Activated naive CD4-positive, alpha-beta T cell treated with anti-CD3 and anti-CD28 coated beads for 36 hours (primary cell): ENCODE measurements at regions not wholly inside any gene's neighbourhood (a gene's known extent, or its start where the extent isn't known, plus 50 kb on each side); places are given as distances from the start of the nearest gene placed in this dataset.
"Not testable (repeated sequence)": the region's sequence is repeated elsewhere in the genome, so short reads cannot be mapped to it uniquely, and the experiment has no call there.

Experiments used
- CTCF ChIA-PET: fragments of 350-600 bp; sonication (Branson Sonifier 250); formaldehyde crosslinking; loops from one replicate; lab custom pipeline; 2021; ENCODE audit warnings: antibody characterized with exemption; lab: Charles Lee
- DNase-seq: peaks from one replicate; pipeline ENCODE4 v3.0.0-alpha.2; 2020
- H3K27ac Mint-ChIP-seq: one replicate; pipeline ENCODE4 v1.8.0; 2021; ENCODE audit warnings: mild to moderate bottlenecking, mixed read lengths
- H3K27me3 Mint-ChIP-seq: one replicate; pipeline ENCODE4 v1.8.0; 2021; ENCODE audit warnings: low read depth, mixed read lengths
- H3K36me3 Mint-ChIP-seq: one replicate; pipeline ENCODE4 v1.8.0; 2021; ENCODE audit warnings: low read depth, mixed read lengths
- H3K4me1 Mint-ChIP-seq: one replicate; pipeline ENCODE4 v1.8.0; 2021; ENCODE audit warnings: low read depth, mixed read lengths
- H3K4me3 Mint-ChIP-seq: one replicate; pipeline ENCODE4 v1.8.0; 2021; ENCODE audit warnings: mild to moderate bottlenecking, moderate library complexity, mixed read lengths
- H3K9me3 Mint-ChIP-seq: one replicate; pipeline ENCODE4 v1.8.0; 2021; ENCODE audit warnings: mixed read lengths
- intact Hi-C: fragments of 100-400 bp; cut with micrococcal nuclease; formaldehyde crosslinking; loops from one replicate; pipeline ENCODE4 v1.15.1; 2023

GRCh38 chr2:238512247-238512867 lies 85.6 kb downstream of the ASB1 start:
- intact Hi-C loops = loop anchor here (2.0 kb wide), 1 partner anchor 272 kb away; no protein-coding TSS in a partner anchor
- Mint-ChIP-seq H3K9me3 (peaks cover 16% of the 10 kb centered on the region), H3K4me1 (no peaks in the 10 kb centered on the region), H3K27me3 (no peaks in the 10 kb centered on the region), H3K36me3 (peaks cover 5% of the 10 kb centered on the region), H3K27ac (no peak overlapping the region), H3K4me3 (no peak overlapping the region)
- CTCF ChIA-PET = interaction anchor here (2.0 kb wide), 1 partner anchor 12 kb away, joined by 6 read pairs; no protein-coding TSS in a partner anchor
- DNase-seq = no peak

- peak; percentile 58 for DNase-seq
- peaks cover 22% of the 10 kb centered on the region for H3K9me3 Mint-ChIP-seq
- H3K27me3 Mint-ChIP-seq = no peaks in the 10 kb centered on the region
- intact Hi-C loops = loop anchor here (2.0 kb wide), 1 partner anchor 271 kb away; no protein-coding TSS in a partner anchor
- no peak overlapping the region for H3K27ac Mint-ChIP-seq
- peaks cover 8% of the 10 kb centered on the region for H3K36me3 Mint-ChIP-seq
- no peaks in the 10 kb centered on the region for H3K4me1 Mint-ChIP-seq
- no peak overlapping the region for H3K4me3 Mint-ChIP-seq
- CTCF ChIA-PET = interaction anchor here (0.7 to 2.0 kb wide), 8 partner anchors 9 to 183 kb away, joined by 3 to 6 read pairs (median 4); no protein-coding TSS in a partner anchor
Measured at GRCh38 chr2:238513346-238513745, 86.6 kb downstream of the ASB1 start.

GRCh38 chr2:238514024-238514423 lies 87.3 kb downstream of the ASB1 start:
- H3K36me3 Mint-ChIP-seq, DNase-seq, H3K4me3 Mint-ChIP-seq, H3K4me1 Mint-ChIP-seq, H3K27me3 Mint-ChIP-seq, intact Hi-C loops, H3K27ac Mint-ChIP-seq: not testable (repeated sequence)
- peaks cover 22% of the 10 kb centered on the region for H3K9me3 Mint-ChIP-seq
- CTCF ChIA-PET = interaction anchor here (0.9 to 2.0 kb wide), 7 partner anchors 9 to 58 kb away, joined by 3 to 6 read pairs (median 4); no protein-coding TSS in a partner anchor

- H3K27me3 Mint-ChIP-seq = no peaks in the 10 kb centered on the region
- peaks cover 22% of the 10 kb centered on the region for H3K9me3 Mint-ChIP-seq
- intact Hi-C loops = no loop called here
- DNase-seq = no peak
- no peak overlapping the region for H3K4me3 Mint-ChIP-seq
- no peaks in the 10 kb centered on the region for H3K4me1 Mint-ChIP-seq
- no peak overlapping the region for H3K27ac Mint-ChIP-seq
- peaks cover 8% of the 10 kb centered on the region for H3K36me3 Mint-ChIP-seq
- CTCF ChIA-PET = interaction anchor here (0.5 kb wide), 1 partner anchor 51 kb away, joined by 4 read pairs; no protein-coding TSS in a partner anchor
Measured at GRCh38 chr2:238515377-238515776, 88.7 kb downstream of the ASB1 start.

DNA sequence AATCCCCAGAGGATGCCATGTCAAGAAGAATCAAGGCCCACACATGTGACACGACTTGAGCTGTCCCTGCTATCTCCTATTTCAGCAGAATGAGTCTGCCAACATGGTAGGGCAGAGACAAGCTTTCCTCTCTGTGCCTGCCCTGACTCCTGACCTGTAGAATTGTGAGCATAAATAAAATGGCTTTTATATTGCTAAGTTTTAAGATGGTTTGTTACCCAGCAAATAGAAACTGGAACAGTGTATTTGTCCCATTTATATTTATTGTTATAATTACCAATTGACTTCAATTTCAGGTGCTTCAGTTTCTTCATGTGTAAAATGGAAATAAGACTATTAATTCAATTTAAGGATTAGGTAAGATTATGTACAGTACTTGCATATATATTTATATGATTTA lies 90.5 kb downstream of the ASB1 start:
- H3K4me3 Mint-ChIP-seq = no peak overlapping the region
- intact Hi-C loops = no loop called here
- no peak overlapping the region for H3K27ac Mint-ChIP-seq
- H3K4me1 Mint-ChIP-seq = no peaks in the 10 kb centered on the region
- no peak for DNase-seq
- H3K36me3 Mint-ChIP-seq = peaks cover 8% of the 10 kb centered on the region
- H3K9me3 Mint-ChIP-seq = peaks cover 22% of the 10 kb centered on the region
- CTCF ChIA-PET = no interaction called here
- H3K27me3 Mint-ChIP-seq = no peaks in the 10 kb centered on the region

DNA sequence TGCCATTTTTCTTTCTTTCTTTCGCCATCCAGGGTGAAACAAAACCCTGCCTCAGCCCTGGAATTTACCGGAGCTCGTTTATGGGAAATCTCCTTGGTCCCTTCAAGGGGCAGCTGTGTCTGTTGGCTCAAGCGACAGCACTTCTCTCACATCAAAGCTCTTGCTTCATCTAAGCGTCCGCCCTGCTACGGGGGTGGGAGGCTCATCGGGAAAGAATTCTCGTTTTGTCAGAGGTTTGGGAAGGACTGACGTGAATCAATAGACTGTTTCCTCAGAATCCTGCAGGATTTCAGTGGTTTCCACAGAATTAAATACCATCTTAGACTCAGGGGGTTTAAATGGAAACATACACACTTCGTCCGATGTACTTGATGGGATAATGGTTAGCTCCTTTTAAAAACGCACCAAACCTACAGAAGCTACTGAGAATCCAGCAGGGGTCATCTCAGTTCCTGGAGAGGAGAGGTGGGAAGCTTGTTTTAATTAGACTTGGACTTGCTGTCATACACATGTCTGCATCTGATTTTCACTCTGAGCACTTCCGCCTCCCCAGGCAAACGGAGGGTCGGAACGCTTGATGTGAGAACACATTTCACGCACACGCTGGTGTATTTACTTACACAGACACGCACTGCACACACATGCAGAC lies 91.6 kb downstream of the ASB1 start:
- H3K9me3 Mint-ChIP-seq = peaks cover 22% of the 10 kb centered on the region
- no peak for DNase-seq
- intact Hi-C loops = no loop called here
- CTCF ChIA-PET = interaction anchor here (1.5 kb wide), 1 partner anchor 266 kb away, joined by 3 read pairs; no protein-coding TSS in a partner anchor
- H3K4me3 Mint-ChIP-seq = no peak overlapping the region
- no peaks in the 10 kb centered on the region for H3K4me1 Mint-ChIP-seq
- H3K27me3 Mint-ChIP-seq = no peaks in the 10 kb centered on the region
- no peak overlapping the region for H3K27ac Mint-ChIP-seq
- H3K36me3 Mint-ChIP-seq = peaks cover 8% of the 10 kb centered on the region

DNA sequence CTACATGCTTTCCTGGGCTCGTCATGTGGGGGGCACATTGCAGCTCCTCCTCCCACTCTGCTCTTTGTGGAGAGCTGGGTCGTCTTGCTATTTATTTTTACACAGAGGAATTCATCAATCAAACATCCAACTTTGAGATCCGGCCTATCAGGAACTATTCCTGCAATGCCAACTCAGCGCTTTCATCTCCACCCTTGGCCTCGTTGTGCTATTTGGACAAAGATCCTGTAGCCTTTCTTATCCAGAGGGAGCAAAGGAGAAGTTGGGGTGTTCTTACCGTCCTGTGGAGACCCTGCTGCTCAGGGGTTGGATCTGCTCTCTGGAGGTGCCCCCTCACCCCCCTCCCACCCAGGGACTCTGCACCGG lies 92.1 kb downstream of the ASB1 start:
- Mint-ChIP-seq H3K4me3 (no peak overlapping the region), H3K36me3 (peaks cover 8% of the 10 kb centered on the region), H3K9me3 (peaks cover 22% of the 10 kb centered on the region), H3K27me3 (no peaks in the 10 kb centered on the region), H3K27ac (no peak overlapping the region), H3K4me1 (no peaks in the 10 kb centered on the region)
- DNase-seq = no peak
- intact Hi-C loops = no loop called here
- CTCF ChIA-PET = interaction anchor here (1.5 kb wide), 1 partner anchor 266 kb away, joined by 3 read pairs; no protein-coding TSS in a partner anchor

DNA sequence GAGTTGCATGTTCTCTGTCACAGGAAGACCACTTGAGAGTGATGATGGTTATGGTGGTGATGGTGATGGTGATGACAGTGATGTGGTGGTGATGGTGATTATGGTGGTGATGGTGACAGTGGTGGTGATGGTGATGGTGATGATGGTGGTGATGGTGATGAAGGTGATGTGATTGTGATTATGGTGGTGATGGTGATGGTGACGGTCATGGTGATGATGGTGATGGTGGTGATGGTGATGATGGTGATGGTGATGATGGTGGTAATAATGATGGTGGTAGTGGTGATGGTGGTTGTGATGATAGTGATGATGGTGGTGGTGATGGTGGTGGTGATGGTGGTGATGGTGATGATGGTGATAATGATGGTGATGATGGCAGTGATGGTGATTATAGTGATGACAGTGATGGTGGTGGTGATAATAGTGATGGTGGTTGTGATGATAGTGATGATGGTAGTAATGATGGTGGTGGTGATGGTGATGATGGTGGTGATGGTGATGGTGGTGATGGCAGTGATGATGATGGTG lies 93.7 kb downstream of the ASB1 start:
- H3K9me3 Mint-ChIP-seq = peaks cover 17% of the 10 kb centered on the region
- no peaks in the 10 kb centered on the region for H3K4me1 Mint-ChIP-seq
- DNase-seq = no peak
- H3K27ac Mint-ChIP-seq = no peak overlapping the region
- intact Hi-C loops = no loop called here
- no peak overlapping the region for H3K4me3 Mint-ChIP-seq
- CTCF ChIA-PET = interaction anchor here (0.6 kb wide), 1 partner anchor 208 kb away, joined by 3 read pairs; no protein-coding TSS in a partner anchor
- H3K36me3 Mint-ChIP-seq = peaks cover 7% of the 10 kb centered on the region
- H3K27me3 Mint-ChIP-seq = no peaks in the 10 kb centered on the region

DNA sequence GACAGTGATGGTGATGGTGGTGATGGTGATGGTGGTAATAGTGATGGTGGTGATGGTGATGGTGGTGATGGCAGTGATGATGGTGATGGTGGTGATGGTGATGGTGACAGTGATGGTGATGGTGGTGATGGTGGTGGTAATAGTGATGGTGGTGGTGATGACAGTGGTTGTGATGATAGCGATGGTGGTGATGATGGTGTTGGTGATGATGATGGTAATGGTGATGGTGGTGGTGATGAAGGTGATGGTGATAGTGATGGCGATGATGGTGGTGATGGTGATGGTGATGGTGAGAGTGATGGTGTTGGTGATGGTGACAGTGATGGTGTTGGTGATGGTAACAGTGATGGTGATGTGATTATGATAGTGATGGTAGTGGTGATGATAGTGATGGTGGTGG lies 94.3 kb downstream of the ASB1 start:
- no peak overlapping the region for H3K4me3 Mint-ChIP-seq
- intact Hi-C loops = no loop called here
- H3K36me3 Mint-ChIP-seq = peaks cover 7% of the 10 kb centered on the region
- CTCF ChIA-PET = no interaction called here
- no peaks in the 10 kb centered on the region for H3K27me3 Mint-ChIP-seq
- no peak for DNase-seq
- H3K9me3 Mint-ChIP-seq = peaks cover 16% of the 10 kb centered on the region
- no peaks in the 10 kb centered on the region for H3K4me1 Mint-ChIP-seq
- no peak overlapping the region for H3K27ac Mint-ChIP-seq

- Mint-ChIP-seq H3K36me3 (peaks cover 3% of the 10 kb centered on the region), H3K4me1 (no peaks in the 10 kb centered on the region), H3K4me3 (no peak overlapping the region), H3K27me3 (no peaks in the 10 kb centered on the region), H3K27ac (no peak overlapping the region), H3K9me3 (peaks cover 7% of the 10 kb centered on the region)
- intact Hi-C loops = no loop called here
- CTCF ChIA-PET = no interaction called here
- no peak for DNase-seq
Measured at GRCh38 chr2:238521870-238522269, 95.1 kb downstream of the ASB1 start.

GRCh38 chr2:238523158-238524110 lies 96.7 kb downstream of the ASB1 start:
- no peaks in the 10 kb centered on the region for H3K36me3 Mint-ChIP-seq
- CTCF ChIA-PET = interaction anchor here (1.2 kb wide), 2 partner anchors 10 kb away, joined by 5 to 6 read pairs; no protein-coding TSS in a partner anchor
- H3K27ac Mint-ChIP-seq = no peak overlapping the region
- DNase-seq = no peak
- H3K27me3 Mint-ChIP-seq = no peaks in the 10 kb centered on the region
- intact Hi-C loops = no loop called here
- no peaks in the 10 kb centered on the region for H3K4me1 Mint-ChIP-seq
- H3K9me3 Mint-ChIP-seq = no peaks in the 10 kb centered on the region
- H3K4me3 Mint-ChIP-seq = no peak overlapping the region
